ENCODE measurements at regions not wholly inside any gene's neighbourhood (a gene's known extent, or its start where the extent isn't known, plus 50 kb on each side); places are given as distances from the start of the nearest gene placed in this dataset.
A peak's percentile ranks its signal among the peaks of the same experiment; 100 is the strongest.

- no peak for DNase-seq
Observed at GRCh38 chr10:4033341-4033896, 248.4 kb upstream of the KLF6 start.

GRCh38 chr10:4029866-4030265, 244.9 kb upstream of the KLF6 start:
- no peak for DNase-seq

DNA sequence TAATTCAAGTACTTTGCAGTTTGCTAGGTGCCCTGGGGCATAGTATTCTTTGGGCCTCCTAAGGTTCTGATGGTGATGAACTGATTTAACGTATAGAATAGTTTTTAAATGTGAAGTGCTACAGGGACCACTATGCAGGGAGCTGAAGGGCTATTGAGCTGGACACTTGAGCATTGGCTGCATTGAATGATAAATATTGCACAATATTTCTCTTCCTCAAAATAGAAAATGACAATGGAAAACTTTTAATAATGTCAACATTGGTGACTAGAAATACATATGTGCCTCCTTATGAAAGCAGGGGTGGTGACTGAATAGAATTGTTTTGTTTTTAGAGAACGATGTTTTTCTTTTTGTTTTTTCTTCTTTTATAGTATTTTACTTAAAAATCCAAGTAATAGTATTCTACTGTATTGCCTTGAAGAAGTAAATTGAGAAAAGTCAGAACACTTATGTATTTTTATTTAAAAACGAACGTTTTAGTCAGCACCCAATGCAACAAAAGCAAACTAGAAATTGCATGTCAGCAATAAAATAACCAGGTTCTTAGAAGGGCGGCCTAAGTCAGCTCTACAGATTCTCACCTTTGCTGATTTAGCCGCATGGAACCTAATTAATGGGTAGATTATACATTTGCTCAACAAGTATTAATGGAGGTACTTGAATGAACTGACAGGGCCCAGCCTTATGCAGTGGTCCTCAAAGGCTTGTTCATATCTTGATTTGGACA, 244.0 kb upstream of the KLF6 start:
- no peak for DNase-seq

DNA sequence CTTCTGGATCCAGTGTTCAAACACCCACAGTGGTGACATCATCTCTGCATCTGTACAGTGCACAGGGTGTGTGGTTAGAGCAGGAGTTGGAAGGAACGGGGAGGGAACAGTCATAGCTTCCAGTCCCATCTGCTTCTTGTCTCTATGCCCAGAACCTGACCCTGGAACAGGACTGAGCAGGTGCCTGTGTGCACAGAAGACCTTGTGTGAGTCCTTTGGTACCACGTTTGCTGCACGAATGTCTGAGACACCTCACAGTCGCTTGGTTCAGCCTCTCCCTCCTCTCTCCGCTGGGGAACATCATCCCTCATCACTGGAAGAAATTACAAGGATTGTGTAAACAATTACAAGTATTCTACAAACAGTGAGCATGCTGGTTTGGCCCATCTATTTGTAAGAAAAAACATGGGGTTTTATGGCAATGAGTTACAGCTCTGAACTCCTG, 243.0 kb upstream of the KLF6 start:
- no peak for DNase-seq

DNA sequence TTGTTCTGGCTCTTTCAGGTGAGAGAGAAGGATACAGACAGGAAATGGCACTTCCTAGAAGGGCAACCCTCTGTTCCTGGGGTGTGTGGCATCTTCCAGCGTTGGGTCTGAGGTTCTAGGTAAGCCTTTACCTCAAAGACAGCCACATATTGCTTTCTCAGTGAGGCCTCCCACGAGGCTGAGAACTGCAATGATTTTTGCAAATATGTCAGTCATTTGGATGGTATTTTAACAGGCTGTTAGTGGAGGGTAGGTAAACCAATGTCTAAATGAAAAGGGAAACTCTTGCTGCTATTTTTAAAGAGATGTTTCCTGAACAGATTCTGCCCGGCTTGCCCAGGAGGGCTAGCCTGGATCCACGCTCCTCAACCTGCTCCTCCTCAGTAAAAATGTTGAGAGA, 240.3 kb upstream of the KLF6 start:
- no peak for DNase-seq

DNA sequence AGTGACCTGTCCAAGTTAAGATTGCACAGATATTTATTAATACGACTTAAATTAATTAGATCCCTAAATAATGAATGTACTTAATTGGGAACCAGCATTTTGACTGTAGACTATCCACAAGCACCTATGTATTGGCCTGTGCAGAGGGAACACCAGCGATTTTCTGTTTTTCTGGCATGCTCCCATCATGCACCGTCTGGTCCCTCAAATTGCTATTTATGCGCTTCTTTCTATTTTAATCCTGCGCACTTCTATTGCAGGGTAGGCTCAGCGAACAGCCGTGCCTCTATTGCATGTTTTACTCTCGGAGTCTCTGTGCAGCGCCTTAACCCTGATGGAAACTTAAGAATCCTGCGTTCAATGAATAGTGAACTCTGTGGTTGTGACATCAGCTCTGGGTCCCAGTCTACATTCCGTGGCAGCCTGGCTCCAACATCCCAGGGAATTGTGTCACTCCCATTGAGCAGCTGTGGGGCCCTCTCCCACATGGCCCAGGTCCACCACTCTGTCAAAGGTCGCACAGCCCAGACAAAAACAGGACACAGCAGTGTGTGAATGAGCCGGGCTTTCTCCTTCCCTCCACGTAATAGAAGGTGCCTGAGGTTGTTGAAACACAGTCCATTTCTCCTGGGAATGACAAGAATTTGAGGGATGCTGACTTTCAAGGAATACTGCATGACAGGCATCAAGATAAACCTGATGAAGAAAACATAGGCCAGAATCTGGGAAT, 239.7 kb upstream of the KLF6 start:
- no peak for DNase-seq

GRCh38 chr10:4024027-4024426, 239.0 kb upstream of the KLF6 start:
- DNase-seq: no peak

- DNase-seq: no peak
Observed at GRCh38 chr10:4022473-4022872, 237.5 kb upstream of the KLF6 start.

- no peak for DNase-seq
Observed at GRCh38 chr10:4020631-4021030, 235.6 kb upstream of the KLF6 start.

- no peak for DNase-seq
Observed at GRCh38 chr10:4018054-4018511, 233.1 kb upstream of the KLF6 start.

- DNase-seq: no peak
Observed at GRCh38 chr10:4017336-4017735, 232.3 kb upstream of the KLF6 start.

- DNase-seq: no peak
Observed at GRCh38 chr10:4016214-4016740, 231.3 kb upstream of the KLF6 start.

GRCh38 chr10:4013651-4014121, 228.7 kb upstream of the KLF6 start:
- peak in 1 of 51 donors; percentile 3 for DNase-seq

DNA sequence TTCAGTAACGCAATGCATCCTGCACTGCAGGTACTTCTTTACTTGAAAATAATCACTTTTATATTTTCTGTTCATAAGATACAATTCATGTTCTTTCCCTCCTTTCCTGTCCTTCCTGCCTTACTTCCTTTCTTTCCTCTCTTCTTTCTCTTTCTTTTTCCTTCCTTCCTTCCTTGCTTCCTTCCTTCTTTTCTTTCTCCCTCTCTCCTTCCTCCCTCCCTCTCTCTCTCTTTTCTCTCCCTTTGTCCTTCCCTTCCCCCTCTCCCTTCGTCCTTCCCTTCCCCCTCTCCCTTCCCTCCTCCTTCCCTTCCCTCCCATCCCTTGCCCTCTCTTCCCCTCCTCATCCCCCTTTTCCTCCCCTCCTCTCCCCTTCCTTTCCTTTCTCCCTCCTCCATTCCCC, 227.8 kb upstream of the KLF6 start:
- DNase-seq: no peak

- no peak for DNase-seq
Observed at GRCh38 chr10:4011136-4011812, 226.3 kb upstream of the KLF6 start.

- DNase-seq: no peak
Observed at GRCh38 chr10:4008676-4009382, 223.8 kb upstream of the KLF6 start.

DNA sequence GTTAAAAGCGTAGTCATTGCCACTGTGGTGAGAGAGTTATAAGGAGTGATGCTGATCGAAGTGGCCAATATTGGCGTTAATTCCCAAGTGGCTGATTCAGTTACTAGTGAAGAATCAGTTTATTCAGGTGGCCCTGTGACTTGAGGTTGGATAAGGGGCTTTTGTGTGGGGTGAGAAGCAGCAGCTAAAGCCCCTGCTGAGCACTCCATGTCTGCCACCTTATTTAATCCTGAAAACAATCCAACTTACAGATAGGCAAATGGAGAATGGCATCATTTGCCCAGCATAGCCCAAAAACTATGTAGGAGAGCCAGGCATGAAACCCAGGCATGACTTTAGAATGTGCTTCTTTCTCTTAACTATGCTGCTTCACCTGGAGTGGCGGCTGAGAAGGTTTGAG, 222.8 kb upstream of the KLF6 start:
- DNase-seq: no peak

DNA sequence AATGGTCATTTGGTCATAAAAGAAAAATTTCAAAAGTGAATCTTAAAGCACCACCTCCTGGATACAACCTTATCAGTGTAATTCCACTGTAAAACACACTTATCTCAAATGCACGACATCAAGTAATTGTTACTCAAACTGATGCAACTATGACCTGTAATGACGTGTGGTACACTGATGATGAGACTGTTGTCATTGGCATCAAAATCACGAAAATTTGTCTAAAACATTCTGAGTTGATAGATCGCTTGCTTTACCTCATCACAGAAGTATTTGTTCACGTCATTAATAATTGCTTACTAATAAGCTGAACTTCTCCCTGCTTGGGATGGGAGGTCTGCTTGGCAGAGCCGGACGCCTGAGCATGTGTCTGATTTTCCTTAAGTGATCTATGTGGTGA, 221.8 kb upstream of the KLF6 start:
- DNase-seq: no peak

- peak in 1 of 51 donors; percentile 30 for DNase-seq
Observed at GRCh38 chr10:4006051-4006450, 221.0 kb upstream of the KLF6 start.

DNA sequence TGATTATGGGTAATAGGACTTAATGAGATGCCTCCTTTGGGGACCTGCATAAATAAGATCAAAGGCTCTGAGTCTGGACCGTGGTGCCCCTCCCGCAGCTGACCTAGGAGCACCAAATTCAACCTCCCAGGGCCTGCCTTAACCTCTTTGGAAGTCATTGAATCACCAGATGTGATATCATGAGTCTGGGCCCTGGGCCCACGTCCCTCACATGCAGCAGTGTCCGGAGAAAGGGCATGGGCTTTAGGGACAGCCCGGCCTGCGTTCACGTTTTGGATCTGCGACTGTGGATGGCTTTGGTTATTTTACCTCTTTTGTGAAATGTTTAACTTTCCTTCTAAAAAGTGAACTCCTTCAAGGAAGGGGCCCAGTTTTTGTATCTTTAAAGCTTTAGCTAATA, 220.0 kb upstream of the KLF6 start:
- DNase-seq: no peak

DNA sequence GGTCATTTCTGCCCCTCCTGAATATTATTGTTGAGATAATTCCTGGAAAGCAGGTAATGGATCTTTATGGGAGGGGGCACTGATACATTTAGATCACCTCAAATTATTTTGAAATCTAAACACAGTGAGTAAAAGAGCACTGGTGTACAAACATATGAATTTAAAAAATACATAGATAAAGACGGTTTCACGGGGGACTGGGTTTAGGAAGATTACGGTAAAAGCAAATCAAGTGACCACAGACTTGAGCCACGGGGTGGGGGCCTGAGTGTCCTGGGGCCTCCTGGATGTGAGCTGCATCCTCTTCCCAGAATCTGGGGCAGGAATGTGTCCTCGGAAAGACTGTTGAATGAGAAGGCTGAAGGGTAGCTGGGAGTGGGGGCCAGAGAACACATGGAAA, 219.1 kb upstream of the KLF6 start:
- no peak for DNase-seq
